GM19035 (cell line): ENCODE measurements at regions not wholly inside any gene's neighbourhood (a gene's known extent, or its start where the extent isn't known, plus 50 kb on each side); places are given as distances from the start of the nearest gene placed in this dataset.
"Not testable (repeated sequence)": the region's sequence is repeated elsewhere in the genome, so short reads cannot be mapped to it uniquely, and the experiment has no call there.

ENCODE experiments used
- ATAC-seq: cut with Tn5 transposase; IDR thresholded peaks from one replicate; pipeline ENCODE4 v1.9.1; 2021; ENCODE audit not compliant: unreplicated experiment

DNA sequence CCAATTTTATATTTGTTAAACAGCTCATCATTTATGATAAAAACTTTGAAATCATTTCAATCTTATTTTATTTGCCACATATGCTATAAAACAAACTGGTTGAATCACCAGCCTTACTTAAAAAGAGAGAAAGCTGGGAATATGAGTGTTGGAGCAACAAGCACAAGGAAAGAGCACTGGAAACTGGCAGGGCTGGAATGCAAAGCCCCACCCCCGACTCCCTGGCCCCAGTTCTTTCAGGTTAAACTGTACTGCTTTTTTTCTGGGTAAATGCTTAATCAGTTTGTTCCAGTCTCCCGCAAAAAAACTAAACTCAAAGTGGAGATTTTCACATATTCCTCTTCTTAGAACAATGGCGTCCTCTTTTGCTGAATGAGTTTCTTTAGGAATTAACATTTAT is 433.8 kb upstream of the NOX3 start:
- ATAC-seq = no peak

DNA sequence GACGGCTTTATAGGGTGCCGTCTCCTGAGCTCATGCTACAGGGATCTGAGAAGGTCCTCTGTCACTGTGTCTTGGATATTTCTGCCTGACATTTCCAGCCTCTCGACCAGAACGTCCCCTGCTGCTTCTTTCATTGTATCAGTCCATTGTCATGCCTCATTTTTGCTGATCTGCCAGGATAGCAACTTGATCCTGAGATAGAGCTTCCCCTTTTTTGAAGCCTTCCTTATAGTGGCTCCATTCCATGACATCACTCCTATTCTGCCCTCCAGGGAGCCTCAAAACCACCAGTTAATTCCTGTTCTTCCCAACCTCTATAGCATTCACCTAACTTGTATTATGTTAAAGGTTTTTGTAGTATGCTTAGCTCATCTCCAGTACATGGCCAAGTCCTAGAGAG is 431.8 kb upstream of the NOX3 start:
- no peak for ATAC-seq

- ATAC-seq = no peak
Observed at GRCh38 chr6:155883741-155884140, 428.1 kb upstream of the NOX3 start.

DNA sequence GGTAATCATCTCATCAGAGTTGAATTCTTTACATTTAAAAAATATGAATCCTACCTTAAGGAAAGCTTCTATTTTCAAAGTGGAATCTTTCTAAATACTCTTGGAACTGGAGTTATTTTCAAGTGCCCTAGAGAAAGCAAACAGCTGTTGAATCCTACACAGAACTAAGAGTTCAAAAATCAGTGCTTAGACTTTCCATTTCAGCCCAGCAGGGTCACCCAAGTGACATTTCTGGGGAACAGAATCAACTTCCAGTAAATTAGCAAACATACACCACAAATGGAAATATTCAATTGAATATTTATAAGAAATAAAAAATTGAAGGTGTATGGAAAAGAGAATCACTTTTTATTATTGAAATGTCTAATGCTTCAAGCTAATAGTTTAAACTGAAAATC is 427.7 kb upstream of the NOX3 start:
- ATAC-seq = no peak

GRCh38 chr6:155882527-155883333 is 427.1 kb upstream of the NOX3 start:
- ATAC-seq = peak; percentile 68

DNA sequence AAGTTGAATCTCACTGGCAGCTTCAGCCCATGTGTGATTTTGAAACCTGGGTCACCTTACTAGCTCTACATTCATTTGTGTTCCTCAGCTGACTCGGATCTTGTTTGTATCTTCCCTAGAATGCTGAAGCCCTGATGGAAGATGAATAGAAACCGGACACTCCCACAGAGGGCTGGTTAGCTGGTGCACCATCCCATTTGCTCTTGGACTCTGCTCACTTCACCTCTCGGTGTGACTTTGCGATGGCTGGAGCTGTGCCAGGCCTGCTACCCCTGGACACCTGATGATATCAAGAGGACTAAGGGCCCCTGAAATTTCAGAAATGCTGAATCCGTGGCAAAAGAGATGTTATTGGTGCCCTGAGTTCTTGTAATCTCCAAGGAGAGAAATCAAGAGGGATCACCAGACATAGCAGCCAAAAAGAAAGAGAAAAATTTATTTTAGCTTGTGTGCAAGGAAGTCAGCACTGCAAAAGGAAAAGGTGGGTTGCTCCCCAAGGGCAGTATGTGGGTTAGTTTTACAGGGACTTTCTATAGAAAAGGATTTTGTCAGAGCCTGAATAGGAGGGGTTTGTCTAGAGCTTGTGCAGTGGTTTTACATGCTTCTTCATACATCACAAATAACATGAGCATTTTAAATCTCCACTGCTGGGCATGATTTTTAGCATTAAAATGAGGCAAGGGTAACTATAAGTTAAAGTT is 426.3 kb upstream of the NOX3 start:
- ATAC-seq = peak; percentile 26

GRCh38 chr6:155880900-155881299 is 425.3 kb upstream of the NOX3 start:
- no peak for ATAC-seq

DNA sequence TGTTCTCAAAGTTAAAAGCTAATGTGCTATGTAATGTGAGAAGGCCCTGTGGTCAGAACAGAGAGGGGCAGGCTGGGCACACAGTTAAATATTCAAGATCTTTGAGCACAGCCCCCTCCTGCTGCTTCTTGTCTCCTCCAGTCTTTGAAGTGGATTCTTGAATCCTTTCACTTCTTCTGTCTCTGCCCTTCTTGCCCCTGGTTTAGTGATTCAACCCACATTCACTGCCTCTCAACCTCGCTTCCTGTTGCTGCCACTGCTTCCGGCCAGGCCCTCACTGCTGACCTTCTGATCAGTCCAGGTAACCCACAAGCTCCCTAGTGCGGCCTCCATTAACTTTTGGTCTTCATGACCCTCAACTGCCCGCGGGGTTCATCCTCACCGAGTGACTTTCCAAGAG is 417.3 kb upstream of the NOX3 start:
- ATAC-seq = no peak

GRCh38 chr6:155867682-155868081 is 412.0 kb upstream of the NOX3 start:
- ATAC-seq = no peak

GRCh38 chr6:155866676-155867390 is 411.2 kb upstream of the NOX3 start:
- not testable (repeated sequence) for ATAC-seq

DNA sequence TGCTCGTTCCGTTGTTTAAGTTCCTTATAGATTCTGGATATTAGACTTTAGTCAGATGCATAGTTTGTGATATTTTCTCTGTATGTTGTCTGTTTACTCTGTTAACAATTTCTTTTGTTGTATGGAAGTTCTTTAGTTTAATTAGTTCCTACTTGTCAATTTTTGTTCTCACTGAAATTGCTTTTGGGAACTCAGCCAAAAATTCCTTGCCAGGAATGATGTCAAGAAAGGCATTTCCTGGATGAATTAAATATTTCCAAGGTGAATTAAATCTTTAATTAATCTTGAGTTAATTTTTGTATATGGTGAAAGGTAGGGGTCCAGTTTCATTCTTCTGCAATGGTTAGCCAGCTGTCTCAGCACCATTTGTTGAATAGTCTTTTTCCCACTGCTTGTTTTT is 406.2 kb upstream of the NOX3 start:
- ATAC-seq = no peak

GRCh38 chr6:155858906-155859305 is 403.3 kb upstream of the NOX3 start:
- ATAC-seq = not testable (repeated sequence)

GRCh38 chr6:155854787-155855186 is 399.1 kb upstream of the NOX3 start:
- no peak for ATAC-seq

GRCh38 chr6:155853011-155853410 is 397.4 kb upstream of the NOX3 start:
- ATAC-seq = no peak

- ATAC-seq = no peak
Observed at GRCh38 chr6:155850408-155850841, 394.8 kb upstream of the NOX3 start.

DNA sequence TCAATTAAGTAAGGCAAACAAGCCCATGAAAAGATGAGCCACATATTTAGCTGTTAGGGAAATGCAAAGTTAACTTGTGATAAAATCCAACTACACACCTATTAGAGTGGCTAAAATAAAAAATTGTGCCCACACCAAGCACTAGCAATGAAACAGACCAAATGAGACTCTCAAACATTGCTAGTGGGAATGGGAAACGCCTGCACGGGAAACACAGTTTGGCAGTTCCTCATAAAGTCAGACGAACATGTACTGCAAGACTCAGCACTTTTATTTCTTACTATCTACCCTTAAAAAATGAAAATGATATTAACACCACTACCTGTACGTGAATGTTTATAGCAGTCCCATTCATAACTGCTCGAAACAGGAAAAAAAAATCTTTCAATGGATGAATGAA is 392.1 kb upstream of the NOX3 start:
- no peak for ATAC-seq

DNA sequence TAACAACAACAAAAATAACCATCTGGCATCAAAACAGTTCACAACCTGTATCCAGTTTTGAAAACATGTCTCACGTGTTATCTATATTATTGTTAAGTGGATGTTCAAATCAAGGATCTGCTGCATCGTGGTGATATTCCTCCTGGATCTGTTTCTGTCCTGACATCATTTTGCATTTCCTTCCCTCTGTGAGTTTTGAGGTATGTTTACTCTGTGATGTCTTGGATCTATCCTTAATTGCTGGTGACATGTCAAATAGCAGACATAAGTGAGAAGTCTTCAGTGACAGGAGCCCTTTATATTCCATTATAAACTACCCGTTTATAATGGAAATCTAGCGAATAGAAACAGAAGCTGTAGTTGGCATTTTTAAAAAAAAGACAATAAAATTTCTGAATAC is 381.8 kb upstream of the NOX3 start:
- no peak for ATAC-seq

- no peak for ATAC-seq
Observed at GRCh38 chr6:155832596-155832995, 377.0 kb upstream of the NOX3 start.

DNA sequence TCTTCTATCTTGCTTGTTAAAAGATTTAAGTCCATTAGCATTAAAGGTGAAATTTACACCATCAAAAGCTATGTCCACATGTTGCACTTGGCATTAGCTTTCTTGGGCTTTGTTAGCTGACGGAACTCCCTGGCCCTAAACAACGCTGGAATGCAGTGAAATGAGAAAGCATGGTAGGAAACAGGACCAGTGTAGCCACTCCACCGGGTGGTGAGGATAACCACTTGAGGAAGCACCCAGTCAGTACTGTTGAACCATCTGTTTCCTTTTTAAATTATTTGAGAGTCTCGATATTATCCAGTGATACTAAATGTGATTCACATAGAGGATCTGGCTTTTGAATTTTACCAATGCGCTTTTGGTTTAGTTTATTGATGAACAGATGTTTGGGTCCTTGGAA is 374.9 kb upstream of the NOX3 start:
- no peak for ATAC-seq

DNA sequence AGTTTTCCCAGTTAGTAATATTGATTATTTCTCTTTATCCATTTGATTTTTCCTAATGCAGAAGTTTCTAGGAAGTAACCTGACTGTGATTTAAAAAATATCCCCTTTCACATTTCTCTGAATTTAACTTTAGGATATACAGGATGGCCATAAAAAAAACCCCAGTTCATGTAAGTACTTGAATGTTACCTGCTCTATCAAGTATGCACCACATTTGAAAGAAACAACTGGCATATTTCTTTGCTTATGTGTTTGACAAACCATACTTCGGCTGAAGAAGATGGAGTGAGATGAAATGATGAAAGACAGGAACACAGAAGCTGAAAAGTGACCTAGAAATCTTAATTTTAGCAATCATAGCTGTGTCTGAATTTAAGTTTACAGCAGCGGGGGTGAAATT is 374.0 kb upstream of the NOX3 start:
- no peak for ATAC-seq

DNA sequence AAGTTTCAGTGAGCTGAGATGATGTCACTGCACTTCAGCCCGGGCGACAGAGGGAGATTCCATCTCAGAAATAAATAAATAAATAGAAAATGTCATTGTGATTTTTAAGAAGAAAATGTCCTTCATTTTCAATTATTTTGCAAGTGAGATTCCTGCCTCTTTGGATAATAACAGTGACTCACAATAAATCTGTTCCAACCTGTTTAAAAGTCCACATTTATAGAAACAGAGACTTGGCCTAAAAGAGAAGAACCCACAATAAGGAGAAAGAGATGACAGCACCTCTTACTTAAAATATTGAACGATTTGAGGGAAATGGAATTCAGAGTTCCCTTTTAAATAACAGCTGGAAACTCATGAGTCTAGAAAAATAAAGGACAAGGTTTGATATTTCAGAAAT is 373.4 kb upstream of the NOX3 start:
- ATAC-seq = no peak

DNA sequence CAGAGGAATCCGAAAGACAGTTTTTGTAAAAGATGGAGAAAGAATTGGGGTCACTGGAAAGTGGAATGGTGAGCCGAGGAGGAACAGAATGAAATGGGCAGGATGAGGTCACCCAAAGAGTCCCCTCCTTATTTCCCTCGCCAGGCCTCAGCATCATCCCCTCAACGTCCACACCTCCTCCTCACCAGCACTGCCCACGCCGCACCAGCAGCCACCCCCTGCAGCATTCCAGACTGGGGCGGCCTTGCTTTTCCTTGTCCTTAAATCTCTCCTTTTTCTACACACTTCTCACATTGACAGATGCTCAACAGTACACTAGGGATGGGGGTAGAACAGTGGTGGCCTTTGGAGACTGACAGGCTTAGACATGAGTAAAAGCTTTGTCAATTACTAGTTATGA is 363.1 kb upstream of the NOX3 start:
- ATAC-seq = no peak
